SJSA1 (cell line): ENCODE measurements at regions not wholly inside any gene's neighbourhood (a gene's known extent, or its start where the extent isn't known, plus 50 kb on each side); places are given as distances from the start of the nearest gene placed in this dataset.
A peak's percentile ranks its signal among the peaks of the same experiment; 100 is the strongest.

ENCODE experiments used
- DNase-seq, 2 experiments: peaks; one replicate each; pipeline ENCODE4 v3.0.0-alpha.2; 2015 to 2020; ENCODE audit warnings: low spot score in 2 of 2, low read depth in 1 of 2
- H3K27ac ChIP-seq: fragments of 250-450 bp; sonication (Bioruptor Pico); 2 replicates; pipeline ENCODE4 v1.5.1; 2020; ENCODE audit warnings: mild to moderate bottlenecking, moderate library complexity
- H3K27me3 ChIP-seq: fragments of 250-450 bp; sonication (Bioruptor Pico); replicated peaks from 2 replicates; pipeline ENCODE4 v1.5.1; 2020; ENCODE audit warnings: mild to moderate bottlenecking, moderate library complexity
- H3K36me3 ChIP-seq: fragments of 250-450 bp; sonication (Bioruptor Pico); 2 replicates; pipeline ENCODE4 v1.5.1; 2020; ENCODE audit warnings: mild to moderate bottlenecking
- H3K4me1 ChIP-seq: fragments of 250-450 bp; sonication (Bioruptor Pico); replicated peaks from 2 replicates; pipeline ENCODE4 v1.6.1; 2021; ENCODE audit warnings: mild to moderate bottlenecking
- H3K4me3 ChIP-seq: fragments of 250-450 bp; sonication (Bioruptor Pico); 2 replicates; pipeline ENCODE4 v1.5.1; 2020; ENCODE audit warnings: mild to moderate bottlenecking
- H3K9me3 ChIP-seq: fragments of 250-450 bp; sonication (Bioruptor Pico); replicated peaks from 2 replicates; pipeline ENCODE4 v1.5.1; 2020; ENCODE audit warnings: mild to moderate bottlenecking

DNA sequence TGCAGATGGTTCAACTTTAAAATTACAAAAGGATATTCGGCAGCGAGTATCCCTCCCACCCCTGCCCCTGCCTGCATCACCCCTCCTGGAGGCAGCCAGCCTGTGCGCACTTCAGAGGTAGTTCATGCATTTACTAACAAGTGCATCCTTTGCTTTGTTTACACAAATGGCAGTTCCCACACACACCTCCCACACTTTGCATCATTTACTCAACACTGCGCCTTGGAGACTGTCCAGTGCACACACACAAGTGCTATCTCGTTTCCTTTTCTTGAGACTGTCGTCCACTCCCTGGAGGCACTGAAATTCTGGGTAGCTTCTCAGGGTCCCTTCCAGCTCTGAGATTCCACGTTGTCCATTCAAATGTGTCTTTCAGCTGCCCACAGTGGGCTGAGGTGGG lies 53.1 kb upstream of the VSX1 start:
- DNase-seq = no peak
- Histone ChIP-seq H3K27ac (no peak overlapping the region), H3K4me3 (no peak overlapping the region), H3K4me1 (peaks cover 33% of the 10 kb centered on the region), H3K36me3 (no peaks in the 10 kb centered on the region; the same call in 1 of the 2 replicates), H3K27me3 (no peaks in the 10 kb centered on the region), H3K9me3 (no peaks in the 10 kb centered on the region)

- Histone ChIP-seq H3K4me3 (no peak overlapping the region), H3K27ac (peak overlapping the region; percentile 2), H3K4me1 (peaks cover 33% of the 10 kb centered on the region), H3K36me3 (no peaks in the 10 kb centered on the region; the same call in 1 of the 2 replicates), H3K27me3 (no peaks in the 10 kb centered on the region), H3K9me3 (no peaks in the 10 kb centered on the region)
- no peak for DNase-seq
Measured at GRCh38 chr20:25136056-25136455, 54.1 kb upstream of the VSX1 start.

DNA sequence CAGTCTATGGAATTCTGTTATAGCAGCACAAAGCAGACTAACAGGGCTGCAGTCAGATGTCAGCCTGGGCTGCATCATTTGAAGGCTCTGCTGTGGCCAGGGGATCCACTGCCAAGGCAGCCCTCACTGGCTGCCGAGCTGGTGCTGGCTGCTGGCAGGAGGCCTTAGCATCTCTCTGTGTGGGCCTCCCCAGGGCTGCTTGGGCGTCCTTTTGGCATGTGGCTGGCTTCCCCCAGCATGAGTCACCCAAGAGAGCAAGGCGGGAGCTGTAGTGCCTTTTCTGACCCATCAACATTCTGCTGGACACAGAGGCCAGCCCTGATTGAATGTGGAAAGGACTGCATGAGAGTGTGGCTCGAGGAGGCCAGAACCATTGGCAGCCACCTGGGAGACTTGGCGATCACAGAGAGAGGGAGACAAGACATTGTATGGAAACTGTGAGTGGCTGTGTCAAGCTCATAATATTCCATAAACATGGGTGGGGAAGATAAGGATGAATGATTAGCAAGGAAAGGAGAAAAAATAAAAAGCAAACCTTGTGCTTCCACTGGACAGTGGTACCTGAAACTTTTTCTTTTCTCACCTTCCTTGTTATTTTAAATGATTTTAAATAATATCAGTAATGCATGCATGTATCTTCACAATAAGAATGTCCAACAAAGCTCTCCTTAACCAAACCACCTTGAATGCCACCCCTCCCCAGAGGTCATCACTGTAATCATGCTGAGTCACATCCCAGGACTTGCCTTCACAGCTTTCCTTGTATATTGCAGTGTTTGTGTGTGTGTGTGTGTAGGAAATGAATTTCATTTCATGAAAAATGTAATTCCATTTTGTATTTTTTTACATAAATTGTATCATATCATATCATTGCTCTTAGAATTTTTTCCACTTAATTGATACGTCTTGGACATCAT lies 55.0 kb upstream of the VSX1 start:
- peak overlapping the region; percentile 71 for H3K27ac ChIP-seq
- H3K4me1 ChIP-seq = peaks cover 33% of the 10 kb centered on the region
- H3K36me3 ChIP-seq = no peaks in the 10 kb centered on the region; the same call in 1 of the 2 replicates
- peak; percentile 95 to 98 for DNase-seq
- no peaks in the 10 kb centered on the region for H3K9me3 ChIP-seq
- no peak overlapping the region for H3K4me3 ChIP-seq
- H3K27me3 ChIP-seq = no peaks in the 10 kb centered on the region

DNA sequence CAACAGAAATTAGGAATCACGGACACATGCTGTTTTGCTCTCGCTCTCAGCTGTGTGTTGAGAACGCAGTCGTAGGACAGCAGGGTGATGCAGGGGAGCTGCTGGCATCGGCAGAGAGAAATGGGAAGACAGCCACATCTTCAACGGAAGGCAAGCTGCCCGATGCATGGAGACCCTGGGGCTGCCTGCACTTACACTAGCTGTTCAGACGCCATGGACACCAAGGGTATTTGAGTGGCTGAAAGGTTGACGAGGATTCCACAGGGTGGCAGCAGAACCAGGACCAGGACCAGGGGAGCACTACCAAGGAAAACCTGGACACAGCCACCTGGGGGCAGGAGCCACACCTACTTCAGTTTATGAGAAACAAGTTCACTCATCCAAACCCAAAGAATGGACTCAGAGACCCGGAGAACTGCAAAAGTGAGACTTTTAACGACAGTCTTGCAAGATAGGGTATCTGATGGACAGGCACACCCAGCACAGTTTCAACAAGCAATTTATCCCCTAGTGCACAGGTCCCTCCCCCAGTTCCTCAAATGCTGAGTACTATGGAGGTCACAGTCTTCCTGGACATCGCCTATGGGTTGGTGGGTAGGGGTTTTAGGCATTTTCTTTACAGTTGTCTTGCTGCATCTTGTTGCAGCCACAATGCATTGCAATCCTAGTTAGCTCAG lies 56.3 kb upstream of the ENTPD6 start:
- Histone ChIP-seq H3K27me3 (no peaks in the 10 kb centered on the region), H3K36me3 (no peaks in the 10 kb centered on the region; the same call in 1 of the 2 replicates), H3K4me3 (no peak overlapping the region), H3K9me3 (no peaks in the 10 kb centered on the region), H3K4me1 (peaks cover 33% of the 10 kb centered on the region), H3K27ac (no peak overlapping the region)
- DNase-seq = no peak

DNA sequence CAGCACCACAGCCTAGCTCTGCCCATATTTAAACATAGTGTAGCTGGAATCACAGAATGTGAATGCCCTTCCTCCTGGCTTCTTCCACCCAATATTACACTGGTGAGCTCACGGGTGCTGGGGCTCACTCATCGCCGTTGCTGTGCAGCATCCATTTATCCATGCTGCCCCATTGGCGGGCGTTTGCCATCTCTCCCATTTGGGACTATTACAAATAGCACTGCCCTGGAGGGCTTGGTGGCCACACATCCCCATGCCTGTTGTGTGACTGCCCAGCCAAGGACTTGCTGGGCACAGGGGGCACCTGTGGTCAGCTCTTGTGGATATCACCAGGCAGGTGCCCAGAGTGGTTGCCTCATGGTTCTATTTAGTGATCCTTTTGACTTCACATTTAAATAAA lies 54.5 kb upstream of the ENTPD6 start:
- no peak for DNase-seq
- Histone ChIP-seq H3K4me1 (peaks cover 24% of the 10 kb centered on the region), H3K9me3 (no peaks in the 10 kb centered on the region), H3K27me3 (no peaks in the 10 kb centered on the region), H3K4me3 (no peak overlapping the region), H3K36me3 (no peaks in the 10 kb centered on the region; the same call in 1 of the 2 replicates), H3K27ac (no peak overlapping the region)

GRCh38 chr20:25142435-25142834 lies 53.1 kb upstream of the ENTPD6 start:
- Histone ChIP-seq H3K27ac (no peak overlapping the region), H3K4me3 (no peak overlapping the region), H3K9me3 (no peaks in the 10 kb centered on the region), H3K4me1 (peaks cover 9% of the 10 kb centered on the region), H3K36me3 (no peaks in the 10 kb centered on the region; the same call in 1 of the 2 replicates), H3K27me3 (no peaks in the 10 kb centered on the region)
- no peak for DNase-seq

DNA sequence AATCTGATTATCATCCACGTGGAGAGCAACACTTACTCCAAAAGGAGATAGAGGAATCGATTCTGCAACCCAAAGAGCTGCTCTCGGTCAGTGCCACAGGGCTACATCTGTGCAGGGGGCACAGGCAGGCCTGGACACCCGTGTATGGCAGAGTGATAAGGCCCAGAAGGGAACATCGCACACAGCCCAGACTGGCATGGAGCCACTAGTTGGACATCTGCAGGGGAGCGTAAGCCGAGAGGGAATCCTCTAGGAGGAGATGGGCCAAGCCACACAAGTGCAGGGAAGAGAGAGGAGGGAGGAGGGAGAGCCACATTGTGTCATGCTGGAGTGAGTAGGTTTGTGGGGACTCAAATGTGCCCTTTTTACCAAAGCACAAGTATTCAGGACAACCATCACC lies 50.4 kb upstream of the ENTPD6 start:
- Histone ChIP-seq H3K4me3 (no peak overlapping the region), H3K27ac (no peak overlapping the region), H3K27me3 (no peaks in the 10 kb centered on the region), H3K9me3 (no peaks in the 10 kb centered on the region), H3K4me1 (peaks cover 7% of the 10 kb centered on the region), H3K36me3 (no peaks in the 10 kb centered on the region)
- DNase-seq = no peak
